ENCODE measurements at regions not wholly inside any gene's neighbourhood (a gene's known extent, or its start where the extent isn't known, plus 50 kb on each side); places are given as distances from the start of the nearest gene placed in this dataset.

DNA sequence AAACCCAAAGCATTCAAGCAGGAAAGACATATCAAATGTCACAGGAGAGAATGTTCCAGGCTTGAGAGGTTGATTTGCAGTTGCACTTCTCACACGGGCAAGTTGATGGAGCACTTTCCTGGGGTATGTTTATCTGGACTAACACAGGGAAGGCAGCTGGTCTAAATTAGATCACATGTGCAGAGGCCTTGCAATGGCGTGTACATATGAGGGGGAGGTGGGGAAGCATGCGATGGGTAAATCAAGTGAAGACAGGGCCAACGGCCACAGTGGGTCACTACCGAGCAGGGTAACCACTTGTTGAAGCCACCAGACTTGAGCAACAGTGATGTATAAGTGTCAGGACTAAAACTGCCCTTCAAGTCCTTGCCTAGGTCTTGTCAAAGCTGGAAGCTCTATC, 156.6 kb upstream of the MAF start:
- peaks cover 0 to 7% of the 10 kb centered on the region in 2 donors for H3K4me1 ChIP-seq (ENCODE audit: control insufficient read depth in 2 of 2, insufficient read depth in 1 of 2, low read depth in 1 of 2, low read length in 2 of 2)
- H3K4ac ChIP-seq (ENCODE audit: low read length), result no peak overlapping the region
- H3K36me3 ChIP-seq (replicated peaks in 1 of 2; ENCODE audit: control insufficient read depth in 2 of 2, insufficient read depth in 2 of 2, low read length in 2 of 2), result no peaks in the 10 kb centered on the region
- H3K18ac ChIP-seq (ENCODE audit: low read length), result no peak overlapping the region
- no peaks in the 10 kb centered on the region for H3K27me3 ChIP-seq (ENCODE audit: control insufficient read depth in 3 of 3, insufficient read depth in 3 of 3, low read depth in 1 of 3, low read length in 3 of 3)
- no peaks in the 10 kb centered on the region for H3K9me3 ChIP-seq (replicated peaks in 1 of 2; ENCODE audit: control insufficient read depth in 2 of 2, insufficient read depth in 1 of 2, low read depth in 1 of 2, low read length in 2 of 2)
- H3K4me2 ChIP-seq (ENCODE audit: insufficient read depth, low read length, poor library complexity, severe bottlenecking), result no peak overlapping the region
- H2BK15ac ChIP-seq (ENCODE audit: low read length), result no peak overlapping the region
- H3K23ac ChIP-seq (ENCODE audit: low read depth, low read length, poor library complexity), result no peak overlapping the region
- H3K4me3 ChIP-seq (ENCODE audit: low read length in 2 of 2), result no peak overlapping the region
- H3K27ac ChIP-seq (replicated peaks; ENCODE audit: low read length), result no peak overlapping the region
- H4K91ac ChIP-seq (ENCODE audit: low read depth, low read length, poor library complexity), result no peak overlapping the region
- H2AFZ ChIP-seq (ENCODE audit: low read length), result no peak overlapping the region
- DNase-seq (ENCODE audit: low spot score), result no peak
- H3K9ac ChIP-seq (ENCODE audit: low read depth, low read length, poor library complexity), result no peak overlapping the region
- H4K8ac ChIP-seq (ENCODE audit: low read depth, low read length), result no peak overlapping the region
- H2BK12ac ChIP-seq (ENCODE audit: low read length), result no peak overlapping the region
- no peak overlapping the region for H2AK5ac ChIP-seq (ENCODE audit: low read depth, low read length)
- H3K14ac ChIP-seq (ENCODE audit: low read length), result no peak overlapping the region
- no peak overlapping the region for H2BK120ac ChIP-seq (ENCODE audit: low read depth, low read length)
- no CpG with 5 or more reads among the region's 5 CpGs for WGBS, 2 donors (ENCODE audit: extremely low coverage in 2 of 2, insufficient read length in 2 of 2, insufficient replicate concordance in 1 of 2)
- H2BK5ac ChIP-seq (ENCODE audit: low read length), result no peak overlapping the region
- H3K79me1 ChIP-seq (ENCODE audit: low read depth, low read length), result no peaks in the 10 kb centered on the region

DNA sequence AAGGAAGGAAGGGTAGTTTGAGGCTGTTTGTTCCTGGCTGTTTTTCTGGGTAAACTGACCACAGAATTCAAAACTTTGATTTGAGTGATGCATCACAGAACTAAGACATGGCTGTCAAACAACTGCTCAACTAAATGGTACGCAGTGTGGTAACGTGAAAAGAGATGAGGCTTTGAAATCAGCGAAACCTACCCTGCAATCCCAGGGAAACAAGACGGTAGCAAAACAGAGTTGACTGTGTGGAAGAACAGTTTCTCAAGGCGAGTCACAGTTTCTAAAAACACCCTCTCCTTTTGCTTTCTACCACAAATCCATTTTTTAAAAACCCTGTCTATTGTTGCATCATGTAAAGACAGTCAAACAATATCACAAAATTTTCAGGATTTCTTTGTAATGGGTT, 156.0 kb upstream of the MAF start:
- no peak overlapping the region for H2AK5ac ChIP-seq (ENCODE audit: low read depth, low read length)
- no peak overlapping the region for H4K91ac ChIP-seq (ENCODE audit: low read depth, low read length, poor library complexity)
- H3K14ac ChIP-seq (ENCODE audit: low read length), result no peak overlapping the region
- DNase-seq (ENCODE audit: low spot score), result no peak
- no peak overlapping the region for H3K9ac ChIP-seq (ENCODE audit: low read depth, low read length, poor library complexity)
- H2BK12ac ChIP-seq (ENCODE audit: low read length), result no peak overlapping the region
- no peak overlapping the region for H2BK15ac ChIP-seq (ENCODE audit: low read length)
- H2BK120ac ChIP-seq (ENCODE audit: low read depth, low read length), result no peak overlapping the region
- H3K23ac ChIP-seq (ENCODE audit: low read depth, low read length, poor library complexity), result no peak overlapping the region
- no peak overlapping the region for H2BK5ac ChIP-seq (ENCODE audit: low read length)
- no peaks in the 10 kb centered on the region for H3K79me1 ChIP-seq (ENCODE audit: low read depth, low read length)
- no CpG with 5 or more reads among the region's 5 CpGs for WGBS, 2 donors (ENCODE audit: extremely low coverage in 2 of 2, insufficient read length in 2 of 2, insufficient replicate concordance in 1 of 2)
- no peak overlapping the region for H2AFZ ChIP-seq (ENCODE audit: low read length)
- peaks cover 0 to 7% of the 10 kb centered on the region in 2 donors for H3K4me1 ChIP-seq (ENCODE audit: control insufficient read depth in 2 of 2, insufficient read depth in 1 of 2, low read depth in 1 of 2, low read length in 2 of 2)
- H3K9me3 ChIP-seq (replicated peaks in 1 of 2; ENCODE audit: control insufficient read depth in 2 of 2, insufficient read depth in 1 of 2, low read depth in 1 of 2, low read length in 2 of 2), result no peaks in the 10 kb centered on the region
- H3K27me3 ChIP-seq (ENCODE audit: control insufficient read depth in 3 of 3, insufficient read depth in 3 of 3, low read depth in 1 of 3, low read length in 3 of 3), result no peaks in the 10 kb centered on the region
- no peak overlapping the region for H3K4me2 ChIP-seq (ENCODE audit: insufficient read depth, low read length, poor library complexity, severe bottlenecking)
- H3K36me3 ChIP-seq (replicated peaks in 1 of 2; ENCODE audit: control insufficient read depth in 2 of 2, insufficient read depth in 2 of 2, low read length in 2 of 2), result no peaks in the 10 kb centered on the region
- no peak overlapping the region for H3K4ac ChIP-seq (ENCODE audit: low read length)
- H3K27ac ChIP-seq (replicated peaks; ENCODE audit: low read length), result no peak overlapping the region
- no peak overlapping the region for H4K8ac ChIP-seq (ENCODE audit: low read depth, low read length)
- no peak overlapping the region for H3K4me3 ChIP-seq (ENCODE audit: low read length in 2 of 2)
- no peak overlapping the region for H3K18ac ChIP-seq (ENCODE audit: low read length)

DNA sequence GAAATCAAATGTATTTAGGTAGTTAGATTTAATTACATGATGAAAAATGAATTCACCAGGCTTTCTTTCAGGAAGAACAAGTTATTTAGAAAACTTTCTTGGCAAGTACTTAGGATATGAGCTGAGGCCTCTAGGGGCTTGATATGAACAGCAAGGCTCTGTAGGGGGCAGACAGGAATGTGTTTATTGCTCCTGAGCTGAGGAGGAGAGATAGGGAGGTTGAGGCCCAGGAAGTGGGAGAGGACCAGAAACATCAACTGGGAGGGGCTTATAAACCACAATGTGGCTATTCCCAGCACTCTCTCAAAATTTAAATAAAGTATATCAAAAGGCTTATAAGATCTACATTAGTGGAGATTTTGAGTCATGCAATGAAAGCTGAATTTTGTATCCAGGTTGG, 154.0 kb upstream of the MAF start:
- Histone ChIP-seq H3K79me1 (ENCODE audit: low read depth, low read length) (no peaks in the 10 kb centered on the region), H3K27me3 (ENCODE audit: control insufficient read depth in 3 of 3, insufficient read depth in 3 of 3, low read depth in 1 of 3, low read length in 3 of 3) (no peaks in the 10 kb centered on the region), H3K4me3 (ENCODE audit: low read length in 2 of 2) (no peak overlapping the region), H3K23ac (ENCODE audit: low read depth, low read length, poor library complexity) (no peak overlapping the region), H3K9ac (ENCODE audit: low read depth, low read length, poor library complexity) (no peak overlapping the region), H2BK15ac (ENCODE audit: low read length) (no peak overlapping the region), H3K18ac (ENCODE audit: low read length) (no peak overlapping the region), H3K36me3 (replicated peaks in 1 of 2; ENCODE audit: control insufficient read depth in 2 of 2, insufficient read depth in 2 of 2, low read length in 2 of 2) (no peaks in the 10 kb centered on the region), H3K9me3 (replicated peaks in 1 of 2; ENCODE audit: control insufficient read depth in 2 of 2, insufficient read depth in 1 of 2, low read depth in 1 of 2, low read length in 2 of 2) (peaks cover 0 to 4% of the 10 kb centered on the region in 2 donors), H4K8ac (ENCODE audit: low read depth, low read length) (no peak overlapping the region), H2AK5ac (ENCODE audit: low read depth, low read length) (no peak overlapping the region), H4K91ac (ENCODE audit: low read depth, low read length, poor library complexity) (no peak overlapping the region), H3K4me2 (ENCODE audit: insufficient read depth, low read length, poor library complexity, severe bottlenecking) (no peak overlapping the region), H3K27ac (replicated peaks; ENCODE audit: low read length) (no peak overlapping the region), H2BK12ac (ENCODE audit: low read length) (no peak overlapping the region), H3K4ac (ENCODE audit: low read length) (no peak overlapping the region), H3K14ac (ENCODE audit: low read length) (no peak overlapping the region), H3K4me1 (ENCODE audit: control insufficient read depth in 2 of 2, insufficient read depth in 1 of 2, low read depth in 1 of 2, low read length in 2 of 2) (peaks cover 0 to 7% of the 10 kb centered on the region in 2 donors), H2BK5ac (ENCODE audit: low read length) (no peak overlapping the region), H2BK120ac (ENCODE audit: low read depth, low read length) (no peak overlapping the region), H2AFZ (ENCODE audit: low read length) (no peak overlapping the region)
- no peak for DNase-seq (ENCODE audit: low spot score)

- no peaks in the 10 kb centered on the region for H3K36me3 ChIP-seq (replicated peaks in 1 of 2; ENCODE audit: control insufficient read depth in 2 of 2, insufficient read depth in 2 of 2, low read length in 2 of 2)
- DNase-seq (ENCODE audit: low spot score), result no peak
- H3K4ac ChIP-seq (ENCODE audit: low read length), result no peak overlapping the region
- no peak overlapping the region for H2BK120ac ChIP-seq (ENCODE audit: low read depth, low read length)
- H3K23ac ChIP-seq (ENCODE audit: low read depth, low read length, poor library complexity), result no peak overlapping the region
- H2AK5ac ChIP-seq (ENCODE audit: low read depth, low read length), result no peak overlapping the region
- H3K4me3 ChIP-seq (ENCODE audit: low read length in 2 of 2), result no peak overlapping the region
- H4K91ac ChIP-seq (ENCODE audit: low read depth, low read length, poor library complexity), result no peak overlapping the region
- no peak overlapping the region for H3K9ac ChIP-seq (ENCODE audit: low read depth, low read length, poor library complexity)
- H3K4me1 ChIP-seq (ENCODE audit: control insufficient read depth in 2 of 2, insufficient read depth in 1 of 2, low read depth in 1 of 2, low read length in 2 of 2), result peaks cover 0 to 7% of the 10 kb centered on the region in 2 donors
- H2BK15ac ChIP-seq (ENCODE audit: low read length), result no peak overlapping the region
- no peak overlapping the region for H3K14ac ChIP-seq (ENCODE audit: low read length)
- H3K27ac ChIP-seq (replicated peaks; ENCODE audit: low read length), result no peak overlapping the region
- no peak overlapping the region for H2BK12ac ChIP-seq (ENCODE audit: low read length)
- H3K4me2 ChIP-seq (ENCODE audit: insufficient read depth, low read length, poor library complexity, severe bottlenecking), result no peak overlapping the region
- no peak overlapping the region for H4K8ac ChIP-seq (ENCODE audit: low read depth, low read length)
- no peaks in the 10 kb centered on the region for H3K27me3 ChIP-seq (ENCODE audit: control insufficient read depth in 3 of 3, insufficient read depth in 3 of 3, low read depth in 1 of 3, low read length in 3 of 3)
- no peaks in the 10 kb centered on the region for H3K79me1 ChIP-seq (ENCODE audit: low read depth, low read length)
- no CpG with 5 or more reads among the region's 1 CpG for WGBS, 2 donors (ENCODE audit: extremely low coverage in 2 of 2, insufficient read length in 2 of 2, insufficient replicate concordance in 1 of 2)
- H2AFZ ChIP-seq (ENCODE audit: low read length), result no peak overlapping the region
- H3K9me3 ChIP-seq (replicated peaks in 1 of 2; ENCODE audit: control insufficient read depth in 2 of 2, insufficient read depth in 1 of 2, low read depth in 1 of 2, low read length in 2 of 2), result peaks cover 0 to 5% of the 10 kb centered on the region in 2 donors
- no peak overlapping the region for H2BK5ac ChIP-seq (ENCODE audit: low read length)
- H3K18ac ChIP-seq (ENCODE audit: low read length), result no peak overlapping the region
Measured at GRCh38 chr16:79754081-79754480, 153.5 kb upstream of the MAF start.

All from neuronal stem cell (in vitro differentiated cells).